ENCODE measurements at regions not wholly inside any gene's neighbourhood (a gene's known extent, or its start where the extent isn't known, plus 50 kb on each side); places are given as distances from the start of the nearest gene placed in this dataset.

GRCh38 chr11:70486731-70487130, 88.4 kb downstream of the CTTN start:
- DNase-seq = no peak
- H3K9me3 ChIP-seq = no peaks in the 10 kb centered on the region
- intact Hi-C loops (cut with DNase I) = no loop called here

GRCh38 chr11:70487160-70487559, 88.8 kb downstream of the CTTN start:
- DNase-seq = no peak
- H3K27ac ChIP-seq = no peak overlapping the region
- TF ChIP-seq CTCF (IDR thresholded peaks at IDR 0.05) = no peak
- H3K9me3 ChIP-seq = no peaks in the 10 kb centered on the region
- H3K36me3 ChIP-seq = no peaks in the 10 kb centered on the region
- H3K4me3 ChIP-seq = no peak overlapping the region
- no peaks in the 10 kb centered on the region for H3K27me3 ChIP-seq (ENCODE audit: low read depth)
- ATAC-seq = no peak
- H3K4me1 ChIP-seq = peaks cover 7% of the 10 kb centered on the region
- intact Hi-C loops (cut with DNase I) = no loop called here

More at GRCh38 chr11:70486731-70487130, 88.4 kb downstream of the CTTN start:
- no peak for ATAC-seq
- no peak for TF ChIP-seq CTCF (IDR thresholded peaks at IDR 0.05)
- H3K4me3 ChIP-seq = no peak overlapping the region
- H3K36me3 ChIP-seq = no peaks in the 10 kb centered on the region
- no peak overlapping the region for H3K27ac ChIP-seq
- H3K27me3 ChIP-seq (ENCODE audit: low read depth) = no peaks in the 10 kb centered on the region
- H3K4me1 ChIP-seq = peaks cover 7% of the 10 kb centered on the region

- Histone ChIP-seq H3K27ac (no peak overlapping the region), H3K4me1 (peaks cover 4% of the 10 kb centered on the region), H3K9me3 (no peaks in the 10 kb centered on the region), H3K27me3 (ENCODE audit: low read depth) (no peaks in the 10 kb centered on the region), H3K4me3 (no peak overlapping the region), H3K36me3 (no peaks in the 10 kb centered on the region)
- no peak for TF ChIP-seq CTCF (IDR thresholded peaks at IDR 0.05)
- intact Hi-C loops (cut with DNase I) = no loop called here
- peak; percentile 35 for DNase-seq
- ATAC-seq = no peak
These were observed 89.4 kb downstream of the CTTN start for GRCh38 chr11:70487756-70488155.

GRCh38 chr11:70488171-70488703, 89.9 kb downstream of the CTTN start:
- H3K4me1 ChIP-seq = no peaks in the 10 kb centered on the region
- ATAC-seq (no peak), DNase-seq (peak; percentile 20)
- no peaks in the 10 kb centered on the region for H3K27me3 ChIP-seq (ENCODE audit: low read depth)
- H3K4me3 ChIP-seq = no peak overlapping the region
- no peaks in the 10 kb centered on the region for H3K9me3 ChIP-seq
- H3K27ac ChIP-seq = no peak overlapping the region
- no peaks in the 10 kb centered on the region for H3K36me3 ChIP-seq
- intact Hi-C loops (cut with DNase I) = no loop called here
- TF ChIP-seq CTCF (IDR thresholded peaks at IDR 0.05) = no peak

GRCh38 chr11:70489276-70489675, 90.9 kb downstream of the CTTN start:
- no peak for ATAC-seq
- H3K9me3 ChIP-seq = no peaks in the 10 kb centered on the region
- peak; percentile 14 for DNase-seq
- no peaks in the 10 kb centered on the region for H3K36me3 ChIP-seq
- TF ChIP-seq CTCF (IDR thresholded peaks at IDR 0.05) = no peak
- intact Hi-C loops (cut with DNase I) = no loop called here
- no peak overlapping the region for H3K27ac ChIP-seq
- no peaks in the 10 kb centered on the region for H3K4me1 ChIP-seq
- H3K4me3 ChIP-seq = no peak overlapping the region
- no peaks in the 10 kb centered on the region for H3K27me3 ChIP-seq (ENCODE audit: low read depth)

- intact Hi-C loops (cut with DNase I) = no loop called here
- no peaks in the 10 kb centered on the region for H3K36me3 ChIP-seq
- no peak overlapping the region for H3K4me3 ChIP-seq
- DNase-seq (peak; percentile 28), ATAC-seq (no peak)
- no peaks in the 10 kb centered on the region for H3K9me3 ChIP-seq
- no peak for TF ChIP-seq CTCF (IDR thresholded peaks at IDR 0.05)
- no peak overlapping the region for H3K27ac ChIP-seq
- no peaks in the 10 kb centered on the region for H3K27me3 ChIP-seq (ENCODE audit: low read depth)
- no peaks in the 10 kb centered on the region for H3K4me1 ChIP-seq
These were observed 91.9 kb downstream of the CTTN start for GRCh38 chr11:70490208-70490607.

Measured in lower lobe of right lung (tissue), 2 donors.